ENCODE measurements at regions not wholly inside any gene's neighbourhood (a gene's known extent, or its start where the extent isn't known, plus 50 kb on each side); places are given as distances from the start of the nearest gene placed in this dataset.

GRCh38 chr1:221503268-221503667, 238.6 kb downstream of the DUSP10 start:
- ATAC-seq (no peak), DNase-seq (ENCODE audit: low read depth, low spot score) (no peak), FAIRE-seq (no peak)
- Histone ChIP-seq H2AFZ (ENCODE audit: control insufficient read depth, low read depth, low read length) (no peak overlapping the region), H3K9ac (ENCODE audit: control insufficient read depth, insufficient read depth, low read length) (no peak overlapping the region), H3K27ac (ENCODE audit: control insufficient read depth, insufficient read depth) (no peak overlapping the region), H4K20me1 (ENCODE audit: control insufficient read depth, insufficient read depth) (no peaks in the 10 kb centered on the region), H3K4me1 (ENCODE audit: control insufficient read depth, insufficient read depth, low read length) (no peaks in the 10 kb centered on the region), H3K9me3 (replicated peaks; ENCODE audit: control insufficient read depth, insufficient read depth, low read length) (peaks cover 8% of the 10 kb centered on the region; the same call in 1 of the 3 replicates), H3K4me3 (no peak overlapping the region), H3K79me2 (ENCODE audit: control insufficient read depth, insufficient read depth, low read length) (no peaks in the 10 kb centered on the region), H3K36me3 (ENCODE audit: control insufficient read depth in 2 of 2, insufficient read depth in 2 of 2, low read length in 1 of 2) (no peaks in the 10 kb centered on the region), H3K27me3 (replicated peaks in 1 of 2; ENCODE audit: control insufficient read depth in 2 of 2, insufficient read depth in 2 of 2, low read length in 1 of 2) (no peaks in the 10 kb centered on the region), H3K4me2 (ENCODE audit: control insufficient read depth, insufficient read depth) (no peak overlapping the region)
- intact Hi-C loops (cut with micrococcal nuclease; ENCODE audit: unreplicated experiment): no loop called here
- TF ChIP-seq HDAC2 (IDR thresholded peaks at IDR 0.05): no peak
- TF ChIP-seq RB1 (IDR thresholded peaks at IDR 0.05; ENCODE audit: borderline replicate concordance): no peak
- TF ChIP-seq SRF (IDR thresholded peaks at IDR 0.05; ENCODE audit: low read depth in 2 of 2, low read length in 2 of 2): no peak
- no peak for TF ChIP-seq RELA (IDR thresholded peaks at IDR 0.05; ENCODE audit: borderline replicate concordance, partially characterized antibody)
- TF ChIP-seq JUNB (IDR thresholded peaks at IDR 0.05): no peak
- no peak for TF ChIP-seq CHD1 (IDR thresholded peaks at IDR 0.05; ENCODE audit: low read depth, low read length)
- no peak for TF ChIP-seq MYC (IDR thresholded peaks at IDR 0.05; ENCODE audit: insufficient read depth, insufficient read length, insufficient replicate concordance, low read length, severe bottlenecking)
- TF ChIP-seq YY1 (IDR thresholded peaks at IDR 0.05; ENCODE audit: low read depth, low read length): no peak
- in situ Hi-C loops (cut with MboI): no loop called here
- ChIA-PET POLR2A (no interaction called here), SMC1A (ENCODE audit: uncharacterized antibody, unreplicated experiment) (no interaction called here), CTCF (no interaction called here), RAD21 (ENCODE audit: unreplicated experiment) (no interaction called here)
- no TSS peak for BruUV-seq (replicated peaks)
- WGBS (ENCODE audit: insufficient coverage, insufficient replicate concordance, low lambda C conversion rate, missing lambda C conversion rate): 27% methylated on average over 4 of the region's 4 CpGs
